Parathyroid adenoma (tissue), 2 donors: ENCODE measurements at regions not wholly inside any gene's neighbourhood (a gene's known extent, or its start where the extent isn't known, plus 50 kb on each side); places are given as distances from the start of the nearest gene placed in this dataset.
"Not testable (repeated sequence)": the region's sequence is repeated elsewhere in the genome, so short reads cannot be mapped to it uniquely, and the experiment has no call there.

Source experiments
- H2AFZ ChIP-seq: fragments of 300-600 bp; sonication (generic); one replicate; pipeline ENCODE4 v1.7.0; 2017; ENCODE audit warnings: antibody characterized with exemption, mild to moderate bottlenecking
- H3K27ac ChIP-seq: fragments of 300-600 bp; sonication (generic); one replicate; pipeline ENCODE4 v1.7.0; 2017
- H3K27me3 ChIP-seq: fragments of 300-600 bp; sonication (generic); one replicate; pipeline ENCODE4 v1.7.0; 2017; ENCODE audit warnings: low read length; ENCODE audit not compliant: control insufficient read depth, insufficient read depth
- H3K36me3 ChIP-seq: fragments of 300-600 bp; sonication (generic); one replicate; pipeline ENCODE4 v1.7.0; 2017; ENCODE audit warnings: low read length; ENCODE audit not compliant: control insufficient read depth, insufficient read depth
- H3K4me1 ChIP-seq: fragments of 300-600 bp; sonication (generic); one replicate; pipeline ENCODE4 v1.7.0; 2017; ENCODE audit warnings: control low read depth
- H3K4me2 ChIP-seq: fragments of 300-600 bp; sonication (generic); one replicate; pipeline ENCODE4 v1.7.0; 2017; ENCODE audit warnings: low read length
- H3K4me3 ChIP-seq: fragments of 300-600 bp; sonication (generic); one replicate; pipeline ENCODE4 v1.7.0; 2017; ENCODE audit warnings: low read depth, low read length
- H3K79me2 ChIP-seq: fragments of 300-600 bp; sonication (generic); one replicate; pipeline ENCODE4 v1.7.0; 2017; ENCODE audit warnings: control low read depth
- H3K9ac ChIP-seq: fragments of 300-600 bp; sonication (generic); one replicate; pipeline ENCODE4 v1.7.0; 2017; ENCODE audit warnings: mild to moderate bottlenecking
- H3K9me3 ChIP-seq: fragments of 300-600 bp; sonication (generic); one replicate; pipeline ENCODE4 v1.7.0; 2017; ENCODE audit warnings: low read length; ENCODE audit not compliant: control insufficient read depth
- CTCF ChIP-seq: fragments of 300-600 bp; sonication (generic); IDR thresholded peaks from one replicate; pipeline ENCODE4 v1.7.0; 2017; ENCODE audit warnings: antibody characterized with exemption, mild to moderate bottlenecking
- donor health status: primary hyperparathyroidism.

- H3K27me3 ChIP-seq, result no peaks in the 10 kb centered on the region
- H3K27ac ChIP-seq, result no peak overlapping the region
- no peaks in the 10 kb centered on the region for H3K4me1 ChIP-seq
- TF ChIP-seq CTCF, result no peak
- H2AFZ ChIP-seq, result no peak overlapping the region
- H3K9me3 ChIP-seq, result no peaks in the 10 kb centered on the region
- no peak overlapping the region for H3K4me3 ChIP-seq
- H3K4me2 ChIP-seq, result no peak overlapping the region
- H3K79me2 ChIP-seq, result no peaks in the 10 kb centered on the region
- H3K9ac ChIP-seq, result no peak overlapping the region
- no peaks in the 10 kb centered on the region for H3K36me3 ChIP-seq
Measured at GRCh38 chr9:80485420-80486250, 913.9 kb downstream of the TLE4 start.

- H2AFZ ChIP-seq, H3K27ac ChIP-seq, H3K36me3 ChIP-seq, H3K9me3 ChIP-seq, H3K4me2 ChIP-seq, H3K79me2 ChIP-seq, H3K9ac ChIP-seq, H3K4me1 ChIP-seq, H3K27me3 ChIP-seq, H3K4me3 ChIP-seq: not testable (repeated sequence)
Measured at GRCh38 chr9:80482251-80482650, 910.5 kb downstream of the TLE4 start.

GRCh38 chr9:80467632-80468031 lies 895.9 kb downstream of the TLE4 start:
- Histone ChIP-seq H3K9ac (no peak overlapping the region), H3K4me2 (no peak overlapping the region), H3K36me3 (no peaks in the 10 kb centered on the region), H3K79me2 (no peaks in the 10 kb centered on the region), H3K27me3 (no peaks in the 10 kb centered on the region), H3K9me3 (no peaks in the 10 kb centered on the region), H3K27ac (no peak overlapping the region), H2AFZ (no peak overlapping the region), H3K4me3 (no peak overlapping the region), H3K4me1 (no peaks in the 10 kb centered on the region)
- no peak for TF ChIP-seq CTCF

- no peak overlapping the region for H3K4me2 ChIP-seq
- no peaks in the 10 kb centered on the region for H3K4me1 ChIP-seq
- no peak overlapping the region for H3K9ac ChIP-seq
- H3K27ac ChIP-seq, result no peak overlapping the region
- H3K36me3 ChIP-seq, result no peaks in the 10 kb centered on the region
- H2AFZ ChIP-seq, result no peak overlapping the region
- H3K79me2 ChIP-seq, result no peaks in the 10 kb centered on the region
- H3K4me3 ChIP-seq, result no peak overlapping the region
- H3K27me3 ChIP-seq, result no peaks in the 10 kb centered on the region
- H3K9me3 ChIP-seq, result no peaks in the 10 kb centered on the region
- no peak for TF ChIP-seq CTCF
Measured at GRCh38 chr9:80465556-80465955, 893.8 kb downstream of the TLE4 start.

- Histone ChIP-seq H3K9me3 (no peaks in the 10 kb centered on the region), H3K4me3 (no peak overlapping the region), H3K27ac (no peak overlapping the region), H2AFZ (no peak overlapping the region), H3K4me2 (no peak overlapping the region), H3K79me2 (no peaks in the 10 kb centered on the region), H3K9ac (no peak overlapping the region), H3K4me1 (no peaks in the 10 kb centered on the region), H3K27me3 (no peaks in the 10 kb centered on the region), H3K36me3 (no peaks in the 10 kb centered on the region)
- TF ChIP-seq CTCF, result no peak
Measured at GRCh38 chr9:80449513-80449912, 877.7 kb downstream of the TLE4 start.
